ENCODE measurements at regions not wholly inside any gene's neighbourhood (a gene's known extent, or its start where the extent isn't known, plus 50 kb on each side); places are given as distances from the start of the nearest gene placed in this dataset.

DNA sequence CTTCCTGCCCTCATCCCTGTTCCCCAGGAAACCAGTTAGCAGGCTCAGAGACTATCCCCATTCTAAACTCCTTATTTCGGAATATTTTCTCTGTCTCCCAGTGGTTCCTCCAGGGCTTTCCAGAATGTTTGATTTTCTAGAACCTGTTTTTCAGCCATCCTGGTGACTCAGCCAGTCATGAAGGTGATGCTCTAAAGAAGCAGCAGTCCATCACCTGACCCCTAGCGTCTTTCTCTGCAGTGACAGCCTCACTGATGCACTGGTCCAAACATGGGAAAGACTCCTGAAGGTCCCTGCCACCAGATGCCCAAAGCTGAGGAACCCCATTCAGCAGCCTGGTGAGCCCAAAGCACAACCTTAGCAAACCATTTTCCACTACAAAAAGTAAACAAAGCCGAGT lies 212.6 kb downstream of the PHETA1 start (continued):
- TF ChIP-seq ZNF837 (tag by site-specific recombination; IDR thresholded peaks at IDR 0.05): no peak

DNA sequence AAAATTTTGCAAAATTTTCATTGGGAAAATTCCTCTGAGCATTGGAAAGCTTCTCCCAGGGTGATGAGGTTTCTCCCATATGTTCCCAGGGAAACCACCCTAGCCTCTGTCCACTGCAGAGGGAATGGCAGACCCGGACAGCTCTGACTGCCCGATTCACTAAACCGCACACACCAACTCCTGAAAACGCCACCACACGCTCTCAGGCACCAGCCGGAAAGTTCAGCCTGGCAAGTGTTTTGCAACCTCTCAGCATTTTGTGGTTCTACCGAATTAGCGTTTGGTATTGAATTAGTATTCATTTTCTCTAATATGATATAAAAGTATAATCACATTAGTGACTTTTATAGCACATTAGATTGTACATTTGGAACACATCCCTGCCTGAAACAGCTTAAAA lies 213.4 kb downstream of the PHETA1 start:
- no peak for TF ChIP-seq ZBTB1 (tag by site-specific recombination; IDR thresholded peaks at IDR 0.05)
- TF ChIP-seq ZNF623 (tag by site-specific recombination; IDR thresholded peaks at IDR 0.05): no peak
- no peak for TF ChIP-seq KLF8 (tag by site-specific recombination; IDR thresholded peaks at IDR 0.05)
- TF ChIP-seq ZNF140 (tag by site-specific recombination; IDR thresholded peaks at IDR 0.05): no peak
- TF ChIP-seq GLI4 (tag by site-specific recombination; IDR thresholded peaks at IDR 0.05): no peak
- TF ChIP-seq, protein P1, sequence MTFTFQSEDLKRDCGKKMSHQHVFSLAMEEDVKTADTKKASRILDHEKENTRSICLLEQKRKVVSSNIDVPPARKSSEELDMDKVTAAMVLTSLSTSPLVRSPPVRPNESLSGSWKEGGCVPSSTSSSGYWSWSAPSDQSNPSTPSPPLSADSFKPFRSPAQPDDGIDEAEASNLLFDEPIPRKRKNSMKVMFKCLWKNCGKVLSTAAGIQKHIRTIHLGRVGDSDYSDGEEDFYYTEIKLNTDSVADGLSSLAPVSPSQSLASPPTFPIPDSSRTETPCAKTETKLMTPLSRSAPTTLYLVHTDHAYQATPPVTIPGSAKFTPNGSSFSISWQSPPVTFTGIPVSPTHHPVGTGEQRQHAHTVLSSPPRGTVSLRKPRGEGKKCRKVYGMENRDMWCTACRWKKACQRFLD (tag by site-specific recombination; IDR thresholded peaks at IDR 0.05): no peak
- TF ChIP-seq ZNF214 (tag by site-specific recombination; IDR thresholded peaks at IDR 0.05; ENCODE audit: borderline replicate concordance): no peak
- no peak for TF ChIP-seq SCRT2 (tag by site-specific recombination; IDR thresholded peaks at IDR 0.05)
- TF ChIP-seq, protein P2, sequence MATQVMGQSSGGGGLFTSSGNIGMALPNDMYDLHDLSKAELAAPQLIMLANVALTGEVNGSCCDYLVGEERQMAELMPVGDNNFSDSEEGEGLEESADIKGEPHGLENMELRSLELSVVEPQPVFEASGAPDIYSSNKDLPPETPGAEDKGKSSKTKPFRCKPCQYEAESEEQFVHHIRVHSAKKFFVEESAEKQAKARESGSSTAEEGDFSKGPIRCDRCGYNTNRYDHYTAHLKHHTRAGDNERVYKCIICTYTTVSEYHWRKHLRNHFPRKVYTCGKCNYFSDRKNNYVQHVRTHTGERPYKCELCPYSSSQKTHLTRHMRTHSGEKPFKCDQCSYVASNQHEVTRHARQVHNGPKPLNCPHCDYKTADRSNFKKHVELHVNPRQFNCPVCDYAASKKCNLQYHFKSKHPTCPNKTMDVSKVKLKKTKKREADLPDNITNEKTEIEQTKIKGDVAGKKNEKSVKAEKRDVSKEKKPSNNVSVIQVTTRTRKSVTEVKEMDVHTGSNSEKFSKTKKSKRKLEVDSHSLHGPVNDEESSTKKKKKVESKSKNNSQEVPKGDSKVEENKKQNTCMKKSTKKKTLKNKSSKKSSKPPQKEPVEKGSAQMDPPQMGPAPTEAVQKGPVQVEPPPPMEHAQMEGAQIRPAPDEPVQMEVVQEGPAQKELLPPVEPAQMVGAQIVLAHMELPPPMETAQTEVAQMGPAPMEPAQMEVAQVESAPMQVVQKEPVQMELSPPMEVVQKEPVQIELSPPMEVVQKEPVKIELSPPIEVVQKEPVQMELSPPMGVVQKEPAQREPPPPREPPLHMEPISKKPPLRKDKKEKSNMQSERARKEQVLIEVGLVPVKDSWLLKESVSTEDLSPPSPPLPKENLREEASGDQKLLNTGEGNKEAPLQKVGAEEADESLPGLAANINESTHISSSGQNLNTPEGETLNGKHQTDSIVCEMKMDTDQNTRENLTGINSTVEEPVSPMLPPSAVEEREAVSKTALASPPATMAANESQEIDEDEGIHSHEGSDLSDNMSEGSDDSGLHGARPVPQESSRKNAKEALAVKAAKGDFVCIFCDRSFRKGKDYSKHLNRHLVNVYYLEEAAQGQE (tag by site-specific recombination; IDR thresholded peaks at IDR 0.05): no peak
- no peak for TF ChIP-seq ZNF830 (tag by site-specific recombination; IDR thresholded peaks at IDR 0.05; ENCODE audit: low read depth)
- no peak for TF ChIP-seq EGR2 (tag by site-specific recombination; IDR thresholded peaks at IDR 0.05; ENCODE audit: low read depth)
- CTCF ChIA-PET: no interaction called here
- Histone ChIP-seq H3K36me3 (ENCODE audit: control insufficient read depth in 2 of 2, insufficient read depth in 1 of 2, low read length in 2 of 2) (no peaks in the 10 kb centered on the region), H3K4me1 (ENCODE audit: control insufficient read depth, insufficient read depth, low read length) (peaks cover 6% of the 10 kb centered on the region; the same call in 1 of the 2 replicates), H3K4me3 (ENCODE audit: low read depth, low read length) (no peak overlapping the region), H3K27ac (ENCODE audit: extremely low read depth, low read depth, low read length) (no peak overlapping the region), H3K9me3 (ENCODE audit: control insufficient read depth, insufficient read depth, low read depth, low read length) (no peaks in the 10 kb centered on the region)
- POLR2A ChIA-PET: no interaction called here

DNA sequence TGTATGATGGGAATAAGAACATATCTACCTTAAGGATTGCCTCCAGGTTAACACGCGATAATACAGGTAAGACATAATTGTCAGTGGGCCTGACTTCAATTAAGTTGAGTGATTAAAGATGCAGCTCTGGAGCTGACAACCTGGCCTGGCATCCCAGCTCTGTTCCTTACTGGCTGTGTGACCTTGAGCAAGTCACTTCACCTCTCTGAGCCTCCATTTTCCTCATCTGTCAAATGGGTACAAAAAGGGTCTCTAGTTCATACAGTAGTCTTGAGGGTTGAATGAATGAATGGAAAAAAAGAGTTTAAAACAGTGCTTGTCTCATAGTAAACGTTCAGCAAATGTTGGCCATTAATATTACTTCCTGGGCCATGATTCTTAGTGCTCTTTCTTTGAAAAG lies 213.9 kb downstream of the PHETA1 start:
- H3K4me1 ChIP-seq (ENCODE audit: control insufficient read depth, insufficient read depth, low read length): peaks cover 6% of the 10 kb centered on the region; the same call in 1 of the 2 replicates
- CTCF ChIA-PET: no interaction called here
- H3K36me3 ChIP-seq (ENCODE audit: control insufficient read depth in 2 of 2, insufficient read depth in 1 of 2, low read length in 2 of 2): no peaks in the 10 kb centered on the region
- H3K9me3 ChIP-seq (ENCODE audit: control insufficient read depth, insufficient read depth, low read depth, low read length): no peaks in the 10 kb centered on the region
- POLR2A ChIA-PET: no interaction called here
- no peak overlapping the region for H3K4me3 ChIP-seq (ENCODE audit: low read depth, low read length)
- no peak for TF ChIP-seq GLI4 (tag by site-specific recombination; IDR thresholded peaks at IDR 0.05)
- TF ChIP-seq ZNF391 (tag by site-specific recombination; IDR thresholded peaks at IDR 0.05; ENCODE audit: borderline replicate concordance, low read depth): no peak
- no peak overlapping the region for H3K27ac ChIP-seq (ENCODE audit: extremely low read depth, low read depth, low read length)

GRCh38 chr12:111154147-111154834 lies 214.6 kb downstream of the PHETA1 start:
- ChIA-PET POLR2A (no interaction called here), CTCF (interaction anchor here (1.2 kb wide), 1 partner anchor 217 kb away, joined by 4 read pairs; no protein-coding TSS in a partner anchor)
- TF ChIP-seq ZIC2 (tag by site-specific recombination; IDR thresholded peaks at IDR 0.05) (peak; percentile 30; the same call in 1 of the 2 replicates), ZNF621 (tag by site-specific recombination; IDR thresholded peaks at IDR 0.05) (no peak)
- H3K4me1 ChIP-seq (ENCODE audit: control insufficient read depth, insufficient read depth, low read length): peaks cover 6% of the 10 kb centered on the region; the same call in 1 of the 2 replicates
- H3K9me3 ChIP-seq (ENCODE audit: control insufficient read depth, insufficient read depth, low read depth, low read length): no peaks in the 10 kb centered on the region
- no peaks in the 10 kb centered on the region for H3K36me3 ChIP-seq (ENCODE audit: control insufficient read depth in 2 of 2, insufficient read depth in 1 of 2, low read length in 2 of 2)
- H3K4me3 ChIP-seq (ENCODE audit: low read depth, low read length): no peak overlapping the region
- H3K27ac ChIP-seq (ENCODE audit: extremely low read depth, low read depth, low read length): no peak overlapping the region

Data from HEK293 (cell line).